ENCODE measurements at regions not wholly inside any gene's neighbourhood (a gene's known extent, or its start where the extent isn't known, plus 50 kb on each side); places are given as distances from the start of the nearest gene placed in this dataset.

DNA sequence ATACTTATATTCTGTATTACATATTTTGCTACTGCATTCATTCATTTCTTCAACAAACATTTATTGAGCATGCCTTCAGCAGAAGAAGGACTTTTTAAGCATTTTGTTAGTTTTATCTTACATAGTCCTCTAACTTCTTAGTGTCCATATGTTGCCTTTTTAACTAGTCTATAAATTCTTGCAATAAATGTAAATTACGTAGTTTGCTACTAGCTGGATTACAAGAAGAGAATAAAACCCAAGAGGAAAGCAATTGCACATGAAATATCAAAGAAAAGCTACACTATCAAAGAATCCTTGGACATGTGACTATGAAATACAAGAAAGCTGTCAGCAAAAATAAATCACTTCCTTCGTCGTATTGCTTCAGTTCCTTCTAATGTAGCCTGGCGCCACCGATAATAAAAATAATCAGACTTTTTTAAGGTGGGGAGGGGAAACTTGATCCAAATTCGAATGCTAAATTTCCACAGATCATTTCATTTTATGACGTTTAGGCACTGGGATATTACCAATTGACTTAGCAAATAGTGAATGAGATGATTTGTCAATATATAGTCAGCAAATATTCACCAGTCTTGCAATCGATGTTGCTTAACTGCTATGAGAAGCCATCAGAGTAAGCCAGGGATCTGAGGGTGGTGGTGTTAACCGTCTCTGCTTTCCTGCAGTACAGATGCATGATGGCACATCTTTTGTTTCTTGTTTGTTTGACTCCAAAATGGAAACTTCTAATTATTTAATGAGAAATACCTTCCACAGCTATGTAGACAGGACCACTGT lies 258.7 kb upstream of the EXOC2 start:
- Histone ChIP-seq H3K79me2 (ENCODE audit: insufficient read depth, low read length) (no peaks in the 10 kb centered on the region), H2AFZ (ENCODE audit: insufficient read depth, low read depth, low read length, poor library complexity, severe bottlenecking) (no peak overlapping the region), H3K9ac (ENCODE audit: insufficient read depth, low read length, poor library complexity, severe bottlenecking) (no peak overlapping the region), H3K4me3 (replicated peaks in 1 of 3; ENCODE audit: low read depth in 2 of 3, low read length in 3 of 3) (no peak overlapping the region), H4K20me1 (ENCODE audit: insufficient read depth, low read length) (no peaks in the 10 kb centered on the region), H3K9me3 (replicated peaks in 1 of 2; ENCODE audit: control insufficient read depth in 1 of 2, insufficient read depth in 1 of 2, low read length in 2 of 2) (no peaks in the 10 kb centered on the region), H3K27me3 (ENCODE audit: control insufficient read depth in 2 of 2, insufficient read depth in 2 of 2, low read length in 2 of 2) (peaks cover 0 to 7% of the 10 kb centered on the region in 2 donors), H3K36me3 (replicated peaks in 1 of 2; ENCODE audit: control insufficient read depth in 1 of 2, insufficient read depth in 2 of 2, low read length in 2 of 2) (no peaks in the 10 kb centered on the region), H3K4me2 (replicated peaks; ENCODE audit: extremely low read depth, low read length, poor library complexity, severe bottlenecking) (no peak overlapping the region), H3K27ac (ENCODE audit: low read depth in 1 of 2, low read length in 2 of 2) (no peak overlapping the region), H3K4me1 (ENCODE audit: control insufficient read depth in 1 of 2, insufficient read depth in 2 of 2, low read length in 2 of 2) (no peaks in the 10 kb centered on the region)
- intact Hi-C loops (cut with micrococcal nuclease): no loop called here
- no peak for DNase-seq
- WGBS (ENCODE audit: insufficient coverage): no CpG with 5 or more reads among the region's 9 CpGs
- Mint-ChIP-seq H3K27ac (no peak overlapping the region), H3K27me3 (ENCODE audit: low read depth in 3 of 3) (peaks cover 0 to 10% (median 5%) of the 10 kb centered on the region in 3 donors), H3K9me3 (peaks cover 0 to 2% (median 0%) of the 10 kb centered on the region in 7 donors), H3K4me3 (no peak overlapping the region), H3K36me3 (no peaks in the 10 kb centered on the region), H3K4me1 (no peaks in the 10 kb centered on the region)
- TF ChIP-seq CTCF (IDR thresholded peaks at IDR 0.05): no peak

GRCh38 chr6:947235-947934 lies 254.4 kb upstream of the EXOC2 start:
- Histone ChIP-seq H3K36me3 (replicated peaks in 1 of 2; ENCODE audit: control insufficient read depth in 1 of 2, insufficient read depth in 2 of 2, low read length in 2 of 2) (no peaks in the 10 kb centered on the region), H3K79me2 (ENCODE audit: insufficient read depth, low read length) (no peaks in the 10 kb centered on the region), H3K4me2 (replicated peaks; ENCODE audit: extremely low read depth, low read length, poor library complexity, severe bottlenecking) (no peak overlapping the region), H3K9me3 (replicated peaks in 1 of 2; ENCODE audit: control insufficient read depth in 1 of 2, insufficient read depth in 1 of 2, low read length in 2 of 2) (peaks cover 0 to 4% of the 10 kb centered on the region in 2 donors), H3K4me1 (ENCODE audit: control insufficient read depth in 1 of 2, insufficient read depth in 2 of 2, low read length in 2 of 2) (no peaks in the 10 kb centered on the region), H2AFZ (ENCODE audit: insufficient read depth, low read depth, low read length, poor library complexity, severe bottlenecking) (no peak overlapping the region), H4K20me1 (ENCODE audit: insufficient read depth, low read length) (no peaks in the 10 kb centered on the region), H3K27ac (ENCODE audit: low read depth in 1 of 2, low read length in 2 of 2) (no peak overlapping the region), H3K9ac (ENCODE audit: insufficient read depth, low read length, poor library complexity, severe bottlenecking) (no peak overlapping the region), H3K27me3 (ENCODE audit: control insufficient read depth in 2 of 2, insufficient read depth in 2 of 2, low read length in 2 of 2) (peaks cover 0 to 3% of the 10 kb centered on the region in 2 donors), H3K4me3 (replicated peaks in 1 of 3; ENCODE audit: low read depth in 2 of 3, low read length in 3 of 3) (no peak overlapping the region)
- Mint-ChIP-seq H3K4me1 (no peaks in the 10 kb centered on the region), H3K27me3 (ENCODE audit: low read depth in 3 of 3) (peaks cover 0 to 3% (median 0%) of the 10 kb centered on the region in 3 donors), H3K36me3 (no peaks in the 10 kb centered on the region), H3K9me3 (peaks cover 0 to 11% (median 6%) of the 10 kb centered on the region in 7 donors), H3K4me3 (no peak overlapping the region), H3K27ac (no peak overlapping the region)
- DNase-seq: no peak
- 88% methylated on average over 7 of the region's 7 CpGs for WGBS (ENCODE audit: insufficient coverage)
- no peak for TF ChIP-seq CTCF (IDR thresholded peaks at IDR 0.05)
- intact Hi-C loops (cut with micrococcal nuclease): no loop called here
